HEK293 (cell line): ENCODE measurements at regions not wholly inside any gene's neighbourhood (a gene's known extent, or its start where the extent isn't known, plus 50 kb on each side); places are given as distances from the start of the nearest gene placed in this dataset.

Experiments used
- CTCF ChIA-PET: fragments of 350-600 bp; formaldehyde crosslinking; extraction: SDS; loops from one replicate; lab custom pipeline; 2021; ENCODE audit warnings: antibody characterized with exemption; lab: Yijun Ruan, JAX
- POLR2A ChIA-PET: fragments of 300-600 bp; formaldehyde crosslinking; extraction: SDS; loops from one replicate; lab custom pipeline; 2020; ENCODE audit warnings: antibody characterized with exemption, inconsistent platforms; lab: Yijun Ruan, JAX
- H3K27ac ChIP-seq: fragments of 200-500 bp; sonication (Bioruptor generic); 2 replicates; pipeline ENCODE4 v1.5.1; 2014; ENCODE audit warnings: low read depth, low read length, control low read depth, inconsistent platforms; ENCODE audit errors: extremely low read depth
- H3K36me3 ChIP-seq, 2 experiments: fragments of 200-500 bp in 1 of 2; sonication (Bioruptor generic) in 1 of 2; 1 replicate in 1 of 2; 2 replicates in 1 of 2; pipeline ENCODE4 v1.5.1; 2014 to 2017; ENCODE audit warnings: inconsistent platforms in 2 of 2, low read length in 2 of 2; ENCODE audit not compliant: control insufficient read depth in 2 of 2, insufficient read depth in 1 of 2
- H3K4me1 ChIP-seq: fragments of 200-500 bp; sonication (Bioruptor generic); 2 replicates; pipeline ENCODE4 v1.5.1; 2014; ENCODE audit warnings: mild to moderate bottlenecking, low read length, inconsistent platforms; ENCODE audit not compliant: control insufficient read depth, insufficient read depth
- H3K4me3 ChIP-seq: 2 replicates; pipeline ENCODE4 v1.5.1; 2011; ENCODE audit warnings: low read depth, mild to moderate bottlenecking, control low read depth, low read length, moderate library complexity
- H3K9me3 ChIP-seq: fragments of 200-500 bp; sonication (Bioruptor generic); 2 replicates; pipeline ENCODE4 v1.5.1; 2014; ENCODE audit warnings: low read depth, low read length, inconsistent platforms; ENCODE audit not compliant: control insufficient read depth, insufficient read depth
- KLF16 ChIP-seq: fragments of 450-650 bp; formaldehyde crosslinking; IDR thresholded peaks from 2 replicates; pipeline ENCODE4 v1.5.1; 2017; ENCODE audit warnings: missing biosample characterization, missing genetic modification characterization
- KLF7 ChIP-seq: fragments of 450-650 bp; formaldehyde crosslinking; IDR thresholded peaks from 2 replicates; pipeline ENCODE4 v1.5.1; 2016; ENCODE audit warnings: missing biosample characterization, missing genetic modification characterization, borderline replicate concordance
- KLF9 ChIP-seq: fragments of 450-650 bp; formaldehyde crosslinking; IDR thresholded peaks from 2 replicates; pipeline ENCODE4 v1.5.1; 2016; ENCODE audit warnings: missing biosample characterization, missing genetic modification characterization, low read depth
- OSR2 ChIP-seq: fragments of 450-650 bp; formaldehyde crosslinking; IDR thresholded peaks from 2 replicates; pipeline ENCODE4 v1.5.1; 2016; ENCODE audit warnings: missing biosample characterization, missing genetic modification characterization
- SP3 ChIP-seq: fragments of 450-650 bp; formaldehyde crosslinking; IDR thresholded peaks from 2 replicates; pipeline ENCODE4 v1.5.1; 2016; ENCODE audit warnings: missing biosample characterization, missing genetic modification characterization
- ZNF169 ChIP-seq: fragments of 450-650 bp; formaldehyde crosslinking; IDR thresholded peaks from 2 replicates; pipeline ENCODE4 v1.5.1; 2016; ENCODE audit warnings: missing biosample characterization, missing genetic modification characterization
- ZNF239 ChIP-seq: fragments of 450-650 bp; formaldehyde crosslinking; IDR thresholded peaks from 2 replicates; pipeline ENCODE4 v1.5.1; 2016; ENCODE audit warnings: missing biosample characterization, missing genetic modification characterization
- ZNF596 ChIP-seq: fragments of 450-650 bp; IDR thresholded peaks from 2 replicates; pipeline ENCODE4 v1.5.0; 2018; ENCODE audit warnings: missing biosample characterization, mild to moderate bottlenecking, missing genetic modification characterization, moderate library complexity
- ZNF660 ChIP-seq: fragments of 450-650 bp; IDR thresholded peaks from 2 replicates; pipeline ENCODE4 v1.5.1; 2018; ENCODE audit warnings: missing biosample characterization, mild to moderate bottlenecking, missing genetic modification characterization
- ZNF843 ChIP-seq: fragments of 450-650 bp; formaldehyde crosslinking; IDR thresholded peaks from 2 replicates; pipeline ENCODE4 v1.5.1; 2016; ENCODE audit warnings: missing biosample characterization, missing genetic modification characterization
- TF ChIP-seq, protein P1 (sequence below): IDR thresholded peaks from 2 replicates; pipeline ENCODE4 v1.6.1; 2011; ENCODE audit warnings: mild to moderate bottlenecking, low read depth, low read length, borderline replicate concordance
- TF ChIP-seq, protein P2 (sequence below): fragments of 450-650 bp; formaldehyde crosslinking; IDR thresholded peaks from 2 replicates; pipeline ENCODE4 v1.5.1; 2017; ENCODE audit warnings: missing biosample characterization, missing genetic modification characterization
- TF ChIP-seq, protein P3 (sequence below): fragments of 450-650 bp; formaldehyde crosslinking; IDR thresholded peaks from 2 replicates; pipeline ENCODE4 v1.5.1; 2017; ENCODE audit warnings: missing biosample characterization, missing genetic modification characterization
- TF ChIP-seq, protein P4 (sequence below): fragments of 450-650 bp; formaldehyde crosslinking; IDR thresholded peaks from 2 replicates; pipeline ENCODE4 v1.5.1; 2017; ENCODE audit warnings: missing biosample characterization, missing genetic modification characterization
- TF ChIP-seq, protein P5 (sequence below): fragments of 450-650 bp; formaldehyde crosslinking; IDR thresholded peaks from 2 replicates; pipeline ENCODE4 v1.5.1; 2016; ENCODE audit warnings: missing biosample characterization, missing genetic modification characterization

DNA sequence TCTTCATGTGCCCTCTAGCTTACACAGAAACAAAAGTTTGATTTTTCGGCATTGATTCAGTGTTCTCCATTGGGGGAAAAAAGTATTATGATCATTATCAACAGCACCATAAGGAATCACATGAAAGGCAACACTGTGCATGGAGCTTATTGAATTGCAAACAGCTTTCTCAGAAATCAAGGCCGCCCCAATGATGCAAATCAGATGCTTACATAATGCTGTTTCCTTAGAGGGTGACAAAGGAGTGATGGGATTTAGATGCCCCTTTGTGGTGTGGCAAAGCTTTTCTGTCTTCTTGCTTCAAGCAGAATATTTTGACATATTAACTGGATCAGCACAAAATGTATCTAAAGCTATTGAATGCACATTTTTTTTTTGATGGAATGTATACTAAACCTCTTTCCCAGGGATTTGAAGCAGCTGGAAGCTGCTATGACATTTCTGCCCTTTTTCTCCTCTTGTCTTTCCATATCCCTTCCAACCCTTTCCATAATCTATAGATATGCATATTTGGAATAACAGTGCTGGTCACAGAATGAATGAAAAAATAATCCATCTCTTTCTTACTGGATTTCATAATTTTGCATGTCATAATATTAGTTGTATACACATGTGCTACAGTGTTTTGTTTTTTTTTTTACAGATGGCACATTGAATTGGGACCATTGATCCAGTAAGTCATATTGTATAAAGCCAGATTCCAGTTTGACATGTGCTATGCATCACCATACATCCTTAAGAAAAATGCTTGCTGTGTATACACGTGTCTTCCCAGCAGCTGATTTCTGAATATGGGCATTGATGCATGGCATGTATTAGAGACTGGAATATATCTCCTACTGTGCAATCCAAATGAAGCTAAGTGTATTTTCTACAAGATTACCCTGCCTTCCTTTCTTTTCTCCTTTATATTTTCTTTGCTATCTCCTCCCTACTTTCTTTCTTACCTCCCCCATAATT, 259.7 kb upstream of the DCN start:
- POLR2A ChIA-PET, result no interaction called here
- CTCF ChIA-PET, result interaction anchor here (0.6 kb wide), 1 partner anchor 60 kb away, joined by 4 read pairs; no protein-coding TSS in a partner anchor
- no peaks in the 10 kb centered on the region for H3K4me1 ChIP-seq

DNA sequence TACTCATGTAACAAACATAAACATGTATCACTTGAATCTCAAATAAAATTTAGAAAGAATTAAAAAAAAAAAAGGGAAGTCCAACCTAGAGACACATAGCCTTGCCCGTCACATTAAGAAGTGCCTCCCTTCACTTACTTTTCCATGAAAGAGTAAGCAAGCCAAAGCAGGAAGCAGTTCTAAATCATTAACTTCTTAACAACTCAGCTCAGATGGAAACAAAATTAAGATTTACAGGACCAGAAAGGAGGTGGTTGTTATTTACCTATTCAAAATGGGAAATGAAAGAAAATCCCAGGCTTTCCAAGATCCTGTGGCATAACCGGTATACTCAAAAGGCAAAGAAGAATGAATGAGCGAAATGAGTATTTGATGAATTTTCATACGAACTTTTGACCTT, 258.6 kb upstream of the DCN start:
- POLR2A ChIA-PET, result no interaction called here
- H3K4me3 ChIP-seq, result no peak overlapping the region
- TF ChIP-seq, protein P1, sequence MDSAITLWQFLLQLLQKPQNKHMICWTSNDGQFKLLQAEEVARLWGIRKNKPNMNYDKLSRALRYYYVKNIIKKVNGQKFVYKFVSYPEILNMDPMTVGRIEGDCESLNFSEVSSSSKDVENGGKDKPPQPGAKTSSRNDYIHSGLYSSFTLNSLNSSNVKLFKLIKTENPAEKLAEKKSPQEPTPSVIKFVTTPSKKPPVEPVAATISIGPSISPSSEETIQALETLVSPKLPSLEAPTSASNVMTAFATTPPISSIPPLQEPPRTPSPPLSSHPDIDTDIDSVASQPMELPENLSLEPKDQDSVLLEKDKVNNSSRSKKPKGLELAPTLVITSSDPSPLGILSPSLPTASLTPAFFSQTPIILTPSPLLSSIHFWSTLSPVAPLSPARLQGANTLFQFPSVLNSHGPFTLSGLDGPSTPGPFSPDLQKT, result no peak
- TF ChIP-seq, protein P2, sequence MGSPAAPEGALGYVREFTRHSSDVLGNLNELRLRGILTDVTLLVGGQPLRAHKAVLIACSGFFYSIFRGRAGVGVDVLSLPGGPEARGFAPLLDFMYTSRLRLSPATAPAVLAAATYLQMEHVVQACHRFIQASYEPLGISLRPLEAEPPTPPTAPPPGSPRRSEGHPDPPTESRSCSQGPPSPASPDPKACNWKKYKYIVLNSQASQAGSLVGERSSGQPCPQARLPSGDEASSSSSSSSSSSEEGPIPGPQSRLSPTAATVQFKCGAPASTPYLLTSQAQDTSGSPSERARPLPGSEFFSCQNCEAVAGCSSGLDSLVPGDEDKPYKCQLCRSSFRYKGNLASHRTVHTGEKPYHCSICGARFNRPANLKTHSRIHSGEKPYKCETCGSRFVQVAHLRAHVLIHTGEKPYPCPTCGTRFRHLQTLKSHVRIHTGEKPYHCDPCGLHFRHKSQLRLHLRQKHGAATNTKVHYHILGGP (tag by site-specific recombination), result no peak
- TF ChIP-seq, protein P3, sequence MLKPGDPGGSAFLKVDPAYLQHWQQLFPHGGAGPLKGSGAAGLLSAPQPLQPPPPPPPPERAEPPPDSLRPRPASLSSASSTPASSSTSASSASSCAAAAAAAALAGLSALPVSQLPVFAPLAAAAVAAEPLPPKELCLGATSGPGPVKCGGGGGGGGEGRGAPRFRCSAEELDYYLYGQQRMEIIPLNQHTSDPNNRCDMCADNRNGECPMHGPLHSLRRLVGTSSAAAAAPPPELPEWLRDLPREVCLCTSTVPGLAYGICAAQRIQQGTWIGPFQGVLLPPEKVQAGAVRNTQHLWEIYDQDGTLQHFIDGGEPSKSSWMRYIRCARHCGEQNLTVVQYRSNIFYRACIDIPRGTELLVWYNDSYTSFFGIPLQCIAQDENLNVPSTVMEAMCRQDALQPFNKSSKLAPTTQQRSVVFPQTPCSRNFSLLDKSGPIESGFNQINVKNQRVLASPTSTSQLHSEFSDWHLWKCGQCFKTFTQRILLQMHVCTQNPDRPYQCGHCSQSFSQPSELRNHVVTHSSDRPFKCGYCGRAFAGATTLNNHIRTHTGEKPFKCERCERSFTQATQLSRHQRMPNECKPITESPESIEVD (tag by site-specific recombination), result no peak
- TF ChIP-seq ZNF596 (tag by site-specific recombination) (no peak), ZNF660 (tag by site-specific recombination) (no peak), KLF16 (tag by site-specific recombination) (no peak), SP3 (tag by site-specific recombination) (no peak), KLF7 (tag by site-specific recombination) (no peak), ZNF169 (tag by site-specific recombination) (no peak), ZNF239 (tag by site-specific recombination) (no peak), KLF9 (tag by site-specific recombination) (no peak), OSR2 (no peak)
- TF ChIP-seq, protein P4, sequence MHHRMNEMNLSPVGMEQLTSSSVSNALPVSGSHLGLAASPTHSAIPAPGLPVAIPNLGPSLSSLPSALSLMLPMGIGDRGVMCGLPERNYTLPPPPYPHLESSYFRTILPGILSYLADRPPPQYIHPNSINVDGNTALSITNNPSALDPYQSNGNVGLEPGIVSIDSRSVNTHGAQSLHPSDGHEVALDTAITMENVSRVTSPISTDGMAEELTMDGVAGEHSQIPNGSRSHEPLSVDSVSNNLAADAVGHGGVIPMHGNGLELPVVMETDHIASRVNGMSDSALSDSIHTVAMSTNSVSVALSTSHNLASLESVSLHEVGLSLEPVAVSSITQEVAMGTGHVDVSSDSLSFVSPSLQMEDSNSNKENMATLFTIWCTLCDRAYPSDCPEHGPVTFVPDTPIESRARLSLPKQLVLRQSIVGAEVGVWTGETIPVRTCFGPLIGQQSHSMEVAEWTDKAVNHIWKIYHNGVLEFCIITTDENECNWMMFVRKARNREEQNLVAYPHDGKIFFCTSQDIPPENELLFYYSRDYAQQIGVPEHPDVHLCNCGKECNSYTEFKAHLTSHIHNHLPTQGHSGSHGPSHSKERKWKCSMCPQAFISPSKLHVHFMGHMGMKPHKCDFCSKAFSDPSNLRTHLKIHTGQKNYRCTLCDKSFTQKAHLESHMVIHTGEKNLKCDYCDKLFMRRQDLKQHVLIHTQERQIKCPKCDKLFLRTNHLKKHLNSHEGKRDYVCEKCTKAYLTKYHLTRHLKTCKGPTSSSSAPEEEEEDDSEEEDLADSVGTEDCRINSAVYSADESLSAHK (tag by site-specific recombination), result no peak
- TF ChIP-seq, protein P5, sequence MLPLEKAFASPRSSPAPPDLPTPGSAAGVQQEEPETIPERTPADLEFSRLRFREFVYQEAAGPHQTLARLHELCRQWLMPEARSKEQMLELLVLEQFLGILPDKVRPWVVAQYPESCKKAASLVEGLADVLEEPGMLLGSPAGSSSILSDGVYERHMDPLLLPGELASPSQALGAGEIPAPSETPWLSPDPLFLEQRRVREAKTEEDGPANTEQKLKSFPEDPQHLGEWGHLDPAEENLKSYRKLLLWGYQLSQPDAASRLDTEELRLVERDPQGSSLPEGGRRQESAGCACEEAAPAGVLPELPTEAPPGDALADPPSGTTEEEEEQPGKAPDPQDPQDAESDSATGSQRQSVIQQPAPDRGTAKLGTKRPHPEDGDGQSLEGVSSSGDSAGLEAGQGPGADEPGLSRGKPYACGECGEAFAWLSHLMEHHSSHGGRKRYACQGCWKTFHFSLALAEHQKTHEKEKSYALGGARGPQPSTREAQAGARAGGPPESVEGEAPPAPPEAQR (tag by site-specific recombination), result no peak
- TF ChIP-seq, all 188 proteins: peak for 0
- Histone ChIP-seq H3K4me1 (no peaks in the 10 kb centered on the region), H3K36me3 (no peaks in the 10 kb centered on the region), H3K9me3 (no peaks in the 10 kb centered on the region), H3K27ac (no peak overlapping the region)
- CTCF ChIA-PET, result no interaction called here

More for the DNA sequence above, 259.7 kb upstream of the DCN start:
- TF ChIP-seq ZNF843, result no peak
- H3K36me3 ChIP-seq, result no peaks in the 10 kb centered on the region
- H3K9me3 ChIP-seq, result no peaks in the 10 kb centered on the region
- no peak overlapping the region for H3K27ac ChIP-seq
- H3K4me3 ChIP-seq, result no peak overlapping the region
